DOHH2 (cell line): ENCODE measurements at regions not wholly inside any gene's neighbourhood (a gene's known extent, or its start where the extent isn't known, plus 50 kb on each side); places are given as distances from the start of the nearest gene placed in this dataset.

ENCODE experiments used
- H3F3A ChIP-seq: fragments of 200-600 bp; sonication (generic), shearing (Covaris generic); 2 replicates; pipeline ENCODE4 v1.6.0; 2016; ENCODE audit warnings: antibody characterized with exemption, mild to moderate bottlenecking; ENCODE audit not compliant: control insufficient read depth, insufficient read depth
- H3K27ac ChIP-seq: fragments of 200-600 bp; sonication (generic); 2 replicates; pipeline ENCODE4 v1.5.1; 2014; ENCODE audit warnings: low read depth, mild to moderate bottlenecking, low read length, moderate library complexity
- H3K27me3 ChIP-seq: fragments of 200-600 bp; sonication (generic); 2 replicates; pipeline ENCODE4 v1.6.1; 2014; ENCODE audit warnings: mild to moderate bottlenecking, low read length, mixed read lengths; ENCODE audit not compliant: control insufficient read depth
- H3K36me3 ChIP-seq: fragments of 200-600 bp; sonication (generic); 2 replicates; pipeline ENCODE4 v1.6.1; 2014; ENCODE audit warnings: mild to moderate bottlenecking, low read length, moderate library complexity, mixed read lengths; ENCODE audit not compliant: control insufficient read depth
- H3K4me1 ChIP-seq: fragments of 200-600 bp; sonication (generic); 2 replicates; pipeline ENCODE4 v1.6.1; 2014; ENCODE audit warnings: mild to moderate bottlenecking, low read length, mixed read lengths; ENCODE audit not compliant: control insufficient read depth
- H3K4me2 ChIP-seq: fragments of 200-600 bp; sonication (generic); 2 replicates; pipeline ENCODE4 v1.6.0; 2014; ENCODE audit warnings: mild to moderate bottlenecking, low read length, moderate library complexity
- H3K4me3 ChIP-seq: fragments of 200-600 bp; sonication (generic); 2 replicates; pipeline ENCODE4 v1.5.1; 2014; ENCODE audit warnings: mild to moderate bottlenecking, low read length, mixed read lengths
- H3K79me2 ChIP-seq: fragments of 200-600 bp; sonication (generic); 2 replicates; pipeline ENCODE4 v1.6.1; 2014; ENCODE audit warnings: mild to moderate bottlenecking, low read length, mixed read lengths; ENCODE audit not compliant: control insufficient read depth
- H3K9me2 ChIP-seq: fragments of 200-600 bp; sonication (generic); replicated peaks from 2 replicates; pipeline ENCODE4 v1.6.1; 2014; ENCODE audit warnings: mild to moderate bottlenecking, low read length, mixed read lengths; ENCODE audit not compliant: control insufficient read depth
- H3K9me3 ChIP-seq: fragments of 200-600 bp; sonication (generic); 2 replicates; pipeline ENCODE4 v1.6.1; 2014; ENCODE audit warnings: antibody characterized with exemption, low read length, mixed read lengths; ENCODE audit not compliant: control insufficient read depth, insufficient read depth
- H4K20me1 ChIP-seq: fragments of 200-600 bp; sonication (generic); 2 replicates; pipeline ENCODE4 v1.6.0; 2014; ENCODE audit warnings: low read depth, mild to moderate bottlenecking, antibody characterized with exemption, low read length, moderate library complexity; ENCODE audit not compliant: control insufficient read depth, insufficient read depth
- EZH2phosphoT487 ChIP-seq: fragments of 200-600 bp; sonication (generic); IDR thresholded peaks from 2 replicates; pipeline ENCODE4 v1.6.1; 2017; ENCODE audit warnings: borderline replicate concordance, mild to moderate bottlenecking, antibody characterized with exemption, low read length, moderate library complexity, mixed read lengths
- TF ChIP-seq, protein P1 (sequence below): fragments of 200-600 bp; sonication (generic); IDR thresholded peaks from one replicate; pipeline ENCODE4 v1.5.1; 2014; ENCODE audit warnings: antibody characterized with exemption, mild to moderate bottlenecking, low read depth, low read length; ENCODE audit not compliant: poor library complexity, severe bottlenecking

DNA sequence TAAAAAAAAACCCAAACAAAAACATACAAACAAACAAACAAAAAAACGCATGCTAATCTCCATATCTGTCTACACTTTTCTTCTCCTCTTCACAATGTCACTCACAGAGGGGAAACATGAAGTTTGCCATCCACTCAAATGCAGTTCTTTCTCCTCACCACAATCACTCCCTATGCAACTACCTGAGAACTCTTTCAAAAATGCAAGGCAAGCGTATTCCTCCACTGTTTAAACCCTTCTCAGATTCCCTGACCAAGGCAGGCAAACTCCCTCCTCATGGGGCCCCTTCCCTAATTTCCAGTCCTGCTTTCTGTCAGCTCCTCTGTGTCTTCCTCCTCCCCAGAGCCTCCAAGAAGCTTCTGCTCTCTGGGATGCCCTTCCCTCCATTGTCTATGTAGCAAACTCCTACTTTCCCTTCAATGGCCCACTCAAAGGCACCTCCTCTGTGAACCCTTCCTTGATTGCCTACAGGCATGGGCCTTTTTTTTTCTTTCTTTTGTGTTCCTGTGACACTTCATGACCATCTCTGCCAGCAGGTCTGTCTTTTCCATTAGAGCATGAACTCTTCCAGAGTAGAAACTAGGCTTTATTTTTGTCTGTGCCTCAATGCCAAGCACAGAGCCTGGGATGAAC is 143.8 kb upstream of the SLC1A4 start:
- no peaks in the 10 kb centered on the region for H3K9me2 ChIP-seq
- no peaks in the 10 kb centered on the region for H3K79me2 ChIP-seq
- H3K4me2 ChIP-seq: no peak overlapping the region
- no peak overlapping the region for H3K27ac ChIP-seq
- H3K36me3 ChIP-seq: no peaks in the 10 kb centered on the region
- no peak overlapping the region for H3K4me3 ChIP-seq
- H3K9me3 ChIP-seq: no peaks in the 10 kb centered on the region
- no peaks in the 10 kb centered on the region for H3K27me3 ChIP-seq
- H3K4me1 ChIP-seq: peaks cover 31% of the 10 kb centered on the region
- TF ChIP-seq, protein P1, sequence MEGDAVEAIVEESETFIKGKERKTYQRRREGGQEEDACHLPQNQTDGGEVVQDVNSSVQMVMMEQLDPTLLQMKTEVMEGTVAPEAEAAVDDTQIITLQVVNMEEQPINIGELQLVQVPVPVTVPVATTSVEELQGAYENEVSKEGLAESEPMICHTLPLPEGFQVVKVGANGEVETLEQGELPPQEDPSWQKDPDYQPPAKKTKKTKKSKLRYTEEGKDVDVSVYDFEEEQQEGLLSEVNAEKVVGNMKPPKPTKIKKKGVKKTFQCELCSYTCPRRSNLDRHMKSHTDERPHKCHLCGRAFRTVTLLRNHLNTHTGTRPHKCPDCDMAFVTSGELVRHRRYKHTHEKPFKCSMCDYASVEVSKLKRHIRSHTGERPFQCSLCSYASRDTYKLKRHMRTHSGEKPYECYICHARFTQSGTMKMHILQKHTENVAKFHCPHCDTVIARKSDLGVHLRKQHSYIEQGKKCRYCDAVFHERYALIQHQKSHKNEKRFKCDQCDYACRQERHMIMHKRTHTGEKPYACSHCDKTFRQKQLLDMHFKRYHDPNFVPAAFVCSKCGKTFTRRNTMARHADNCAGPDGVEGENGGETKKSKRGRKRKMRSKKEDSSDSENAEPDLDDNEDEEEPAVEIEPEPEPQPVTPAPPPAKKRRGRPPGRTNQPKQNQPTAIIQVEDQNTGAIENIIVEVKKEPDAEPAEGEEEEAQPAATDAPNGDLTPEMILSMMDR: no peak
- no peak for TF ChIP-seq EZH2phosphoT487
- H4K20me1 ChIP-seq: no peaks in the 10 kb centered on the region
- peaks cover 18% of the 10 kb centered on the region for H3F3A ChIP-seq

DNA sequence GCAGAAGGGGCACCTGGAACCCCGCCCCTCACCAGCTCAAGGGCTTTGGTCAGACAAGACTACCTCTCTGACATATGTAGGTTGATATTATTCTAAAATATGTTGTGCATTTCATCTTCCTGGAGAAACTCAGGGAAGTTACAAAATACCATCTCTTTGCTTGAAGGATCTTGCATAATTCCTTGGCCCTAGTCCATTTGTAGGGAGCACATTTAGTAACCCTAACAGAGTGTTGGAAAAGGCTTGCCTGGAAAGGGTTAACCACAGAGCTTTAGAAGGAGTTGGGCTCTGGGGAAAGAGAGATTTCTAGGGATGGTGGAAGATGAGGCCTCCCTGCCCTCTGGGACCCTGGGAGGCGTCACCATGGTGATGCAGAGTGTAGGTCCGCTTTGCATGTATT is 143.0 kb upstream of the SLC1A4 start:
- no peaks in the 10 kb centered on the region for H3K9me3 ChIP-seq
- no peaks in the 10 kb centered on the region for H3K27me3 ChIP-seq
- no peaks in the 10 kb centered on the region for H3K9me2 ChIP-seq
- peaks cover 29% of the 10 kb centered on the region for H3K4me1 ChIP-seq
- TF ChIP-seq EZH2phosphoT487: no peak
- TF ChIP-seq, protein P1: no peak
- H3K27ac ChIP-seq: no peak overlapping the region
- H3K4me2 ChIP-seq: no peak overlapping the region
- no peaks in the 10 kb centered on the region for H4K20me1 ChIP-seq
- H3K79me2 ChIP-seq: no peaks in the 10 kb centered on the region
- no peaks in the 10 kb centered on the region for H3K36me3 ChIP-seq
- peaks cover 12% of the 10 kb centered on the region for H3F3A ChIP-seq
- H3K4me3 ChIP-seq: no peak overlapping the region

DNA sequence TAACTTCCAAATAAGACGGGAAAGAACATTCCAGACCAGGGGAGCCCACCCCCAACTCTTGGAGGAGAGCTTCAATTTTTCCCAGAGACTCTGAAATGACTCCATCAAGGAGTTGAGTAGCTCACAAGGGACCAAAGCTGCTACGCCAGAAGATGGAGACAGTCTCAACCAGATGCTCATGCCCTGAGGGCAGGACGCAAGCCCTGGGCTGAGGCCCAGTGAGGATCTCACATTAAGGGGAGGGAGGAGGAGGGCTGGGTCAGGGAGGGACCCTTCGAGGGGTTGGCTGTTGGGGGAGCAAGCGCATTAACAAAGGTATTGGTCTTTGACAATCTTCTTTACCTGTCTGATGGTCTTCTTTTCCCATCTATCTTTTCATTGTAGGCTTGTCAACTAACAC is 141.3 kb upstream of the SLC1A4 start:
- TF ChIP-seq EZH2phosphoT487: no peak
- TF ChIP-seq, protein P1: no peak
- Histone ChIP-seq H3K9me3 (no peaks in the 10 kb centered on the region), H3K4me1 (peaks cover 31% of the 10 kb centered on the region), H3K27me3 (no peaks in the 10 kb centered on the region), H3K4me3 (no peak overlapping the region), H3K79me2 (no peaks in the 10 kb centered on the region), H3F3A (peaks cover 5% of the 10 kb centered on the region; the same call in 1 of the 2 replicates), H3K4me2 (no peak overlapping the region), H3K27ac (no peak overlapping the region), H3K9me2 (no peaks in the 10 kb centered on the region), H3K36me3 (no peaks in the 10 kb centered on the region), H4K20me1 (no peaks in the 10 kb centered on the region)
